ENCODE measurements at regions not wholly inside any gene's neighbourhood (a gene's known extent, or its start where the extent isn't known, plus 50 kb on each side); places are given as distances from the start of the nearest gene placed in this dataset.

DNA sequence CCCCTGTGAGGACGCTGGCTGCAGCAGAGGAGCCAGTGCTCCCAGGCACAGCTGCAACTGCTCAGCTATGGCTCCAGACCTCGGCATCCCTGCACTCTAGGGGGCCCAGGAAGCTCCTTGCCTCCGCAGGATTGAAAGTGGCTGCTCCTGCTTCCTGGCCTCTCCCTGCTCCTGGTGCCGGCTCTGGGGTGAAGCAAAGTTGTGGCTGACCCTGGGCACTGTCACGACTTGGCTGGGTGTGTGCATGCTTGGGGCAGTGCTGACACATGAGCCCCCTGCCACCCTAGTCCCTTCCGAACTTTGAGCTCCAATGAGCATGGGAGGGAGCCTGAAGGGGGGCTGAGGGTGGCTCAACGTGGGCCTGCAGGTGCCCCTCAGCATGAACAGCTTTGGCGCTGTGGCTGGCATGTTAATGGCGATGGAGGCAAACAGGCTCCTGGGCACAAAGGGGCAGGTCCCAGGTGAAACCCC lies 1512.2 kb downstream of the KCNT2 start:
- H3K14ac ChIP-seq (ENCODE audit: low read length): no peak overlapping the region
- no peak overlapping the region for H4K8ac ChIP-seq (ENCODE audit: low read depth, low read length)
- no peaks in the 10 kb centered on the region for H3K9me3 ChIP-seq (ENCODE audit: insufficient read depth, low read depth, low read length)
- H2AK5ac ChIP-seq (ENCODE audit: low read length): no peak overlapping the region
- H3K79me2 ChIP-seq (ENCODE audit: control insufficient read depth, insufficient read depth, low read length, poor library complexity): no peaks in the 10 kb centered on the region
- DNase-seq: no peak
- no peak overlapping the region for H3K4me2 ChIP-seq (ENCODE audit: low read length)
- no peaks in the 10 kb centered on the region for H3K4me1 ChIP-seq (ENCODE audit: control insufficient read depth in 1 of 2, insufficient read depth in 2 of 2, low read length in 2 of 2)
- no peak overlapping the region for H3K4ac ChIP-seq (ENCODE audit: low read depth, low read length)
- H3K27ac ChIP-seq (ENCODE audit: low read depth, low read length): no peak overlapping the region
- no CpG with 5 or more reads among the region's 9 CpGs for WGBS (ENCODE audit: extremely low coverage, insufficient coverage, insufficient read length)
- H3K27me3 ChIP-seq (ENCODE audit: insufficient read depth, low read length): no peaks in the 10 kb centered on the region
- no peak overlapping the region for H2BK5ac ChIP-seq (ENCODE audit: low read depth, low read length, poor library complexity)
- H3K18ac ChIP-seq (ENCODE audit: low read length): no peak overlapping the region
- H2BK12ac ChIP-seq (ENCODE audit: low read length): no peak overlapping the region
- H2BK120ac ChIP-seq (ENCODE audit: insufficient read depth, low read length, poor library complexity): no peak overlapping the region
- H4K12ac ChIP-seq (ENCODE audit: low read depth, low read length): no peak overlapping the region
- no peak overlapping the region for H3K9ac ChIP-seq (ENCODE audit: low read length)
- H3K4me3 ChIP-seq (ENCODE audit: low read depth, low read length): no peak overlapping the region
- no peaks in the 10 kb centered on the region for H3K79me1 ChIP-seq (ENCODE audit: low read length)
- H2AFZ ChIP-seq (ENCODE audit: insufficient read depth, low read length, poor library complexity): no peak overlapping the region
- H4K91ac ChIP-seq (ENCODE audit: low read depth, low read length): no peak overlapping the region
- H3K23ac ChIP-seq (ENCODE audit: low read length): no peak overlapping the region
- H3K36me3 ChIP-seq (ENCODE audit: control insufficient read depth in 1 of 2, insufficient read depth in 2 of 2, low read length in 2 of 2): no peaks in the 10 kb centered on the region

DNA sequence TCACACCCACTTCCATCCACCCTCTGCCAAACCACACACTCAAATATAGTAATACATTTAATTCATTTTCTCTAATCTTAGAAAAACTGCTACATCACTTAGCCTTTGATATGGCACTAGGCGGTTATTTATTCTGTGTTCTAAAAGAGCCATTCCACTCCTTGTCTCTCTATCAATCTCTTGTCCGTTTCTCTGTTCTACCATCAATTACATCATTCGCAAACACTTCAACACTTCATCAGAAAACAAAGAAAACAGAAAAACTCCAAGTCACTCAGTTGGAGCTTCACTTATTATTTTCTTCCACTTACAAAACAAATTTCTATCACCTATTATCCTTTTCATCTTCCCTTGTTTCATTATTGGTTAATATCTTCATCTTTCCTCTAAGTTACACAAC lies 1523.0 kb downstream of the KCNT2 start:
- Histone ChIP-seq H2AK5ac (ENCODE audit: low read length) (no peak overlapping the region), H3K18ac (ENCODE audit: low read length) (no peak overlapping the region), H3K4me1 (ENCODE audit: control insufficient read depth in 1 of 2, insufficient read depth in 2 of 2, low read length in 2 of 2) (no peaks in the 10 kb centered on the region), H3K36me3 (ENCODE audit: control insufficient read depth in 1 of 2, insufficient read depth in 2 of 2, low read length in 2 of 2) (no peaks in the 10 kb centered on the region), H4K91ac (ENCODE audit: low read depth, low read length) (no peak overlapping the region), H2BK120ac (ENCODE audit: insufficient read depth, low read length, poor library complexity) (no peak overlapping the region), H3K9ac (ENCODE audit: low read length) (no peak overlapping the region), H4K8ac (ENCODE audit: low read depth, low read length) (no peak overlapping the region), H3K4ac (ENCODE audit: low read depth, low read length) (no peak overlapping the region), H3K23ac (ENCODE audit: low read length) (no peak overlapping the region), H3K4me2 (ENCODE audit: low read length) (no peak overlapping the region), H3K27ac (ENCODE audit: low read depth, low read length) (no peak overlapping the region), H3K27me3 (ENCODE audit: insufficient read depth, low read length) (no peaks in the 10 kb centered on the region), H4K12ac (ENCODE audit: low read depth, low read length) (no peak overlapping the region), H2BK12ac (ENCODE audit: low read length) (no peak overlapping the region), H3K4me3 (ENCODE audit: low read depth, low read length) (no peak overlapping the region), H3K9me3 (ENCODE audit: insufficient read depth, low read depth, low read length) (no peaks in the 10 kb centered on the region), H2BK5ac (ENCODE audit: low read depth, low read length, poor library complexity) (no peak overlapping the region), H3K14ac (ENCODE audit: low read length) (no peak overlapping the region), H3K79me1 (ENCODE audit: low read length) (no peaks in the 10 kb centered on the region), H2AFZ (ENCODE audit: insufficient read depth, low read length, poor library complexity) (no peak overlapping the region), H3K79me2 (ENCODE audit: control insufficient read depth, insufficient read depth, low read length, poor library complexity) (no peaks in the 10 kb centered on the region)
- DNase-seq: no peak
- 100% methylated on average over 2 of the region's 3 CpGs for WGBS (ENCODE audit: extremely low coverage, insufficient coverage, insufficient read length)

DNA sequence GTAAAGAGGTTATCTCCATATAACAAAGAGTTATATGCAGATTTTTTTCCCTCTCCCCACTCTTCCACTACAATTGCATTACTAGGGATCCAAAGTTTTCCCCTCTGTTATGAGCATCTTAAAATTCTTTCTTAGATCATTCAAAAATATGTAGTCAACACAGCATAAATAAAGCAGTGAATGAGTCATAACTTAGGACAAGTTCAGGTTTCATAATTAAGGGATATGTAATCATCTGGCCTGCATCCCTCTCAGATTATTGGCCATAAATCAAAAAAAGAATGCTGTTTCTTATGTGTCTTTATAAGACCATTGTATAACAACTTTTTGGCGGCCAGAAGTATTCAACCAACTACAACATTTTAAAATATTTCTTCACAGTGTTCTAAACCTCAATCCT lies 1526.1 kb downstream of the KCNT2 start:
- no peak overlapping the region for H4K91ac ChIP-seq (ENCODE audit: low read depth, low read length)
- no peak overlapping the region for H3K14ac ChIP-seq (ENCODE audit: low read length)
- H2AFZ ChIP-seq (ENCODE audit: insufficient read depth, low read length, poor library complexity): no peak overlapping the region
- H3K36me3 ChIP-seq (ENCODE audit: control insufficient read depth in 1 of 2, insufficient read depth in 2 of 2, low read length in 2 of 2): no peaks in the 10 kb centered on the region
- no peak overlapping the region for H3K4ac ChIP-seq (ENCODE audit: low read depth, low read length)
- no peak overlapping the region for H3K27ac ChIP-seq (ENCODE audit: low read depth, low read length)
- DNase-seq: no peak
- H3K9me3 ChIP-seq (ENCODE audit: insufficient read depth, low read depth, low read length): no peaks in the 10 kb centered on the region
- H3K4me2 ChIP-seq (ENCODE audit: low read length): no peak overlapping the region
- no peak overlapping the region for H3K23ac ChIP-seq (ENCODE audit: low read length)
- H3K18ac ChIP-seq (ENCODE audit: low read length): no peak overlapping the region
- no peak overlapping the region for H2BK120ac ChIP-seq (ENCODE audit: insufficient read depth, low read length, poor library complexity)
- no peak overlapping the region for H4K12ac ChIP-seq (ENCODE audit: low read depth, low read length)
- no peaks in the 10 kb centered on the region for H3K4me1 ChIP-seq (ENCODE audit: control insufficient read depth in 1 of 2, insufficient read depth in 2 of 2, low read length in 2 of 2)
- no peak overlapping the region for H2BK5ac ChIP-seq (ENCODE audit: low read depth, low read length, poor library complexity)
- H3K4me3 ChIP-seq (ENCODE audit: low read depth, low read length): no peak overlapping the region
- H2AK5ac ChIP-seq (ENCODE audit: low read length): no peak overlapping the region
- no peaks in the 10 kb centered on the region for H3K79me1 ChIP-seq (ENCODE audit: low read length)
- no peak overlapping the region for H4K8ac ChIP-seq (ENCODE audit: low read depth, low read length)
- no peaks in the 10 kb centered on the region for H3K79me2 ChIP-seq (ENCODE audit: control insufficient read depth, insufficient read depth, low read length, poor library complexity)
- no peaks in the 10 kb centered on the region for H3K27me3 ChIP-seq (ENCODE audit: insufficient read depth, low read length)
- no peak overlapping the region for H3K9ac ChIP-seq (ENCODE audit: low read length)
- WGBS (ENCODE audit: extremely low coverage, insufficient coverage, insufficient read length): no CpG with 5 or more reads among the region's 1 CpG
- H2BK12ac ChIP-seq (ENCODE audit: low read length): no peak overlapping the region

DNA sequence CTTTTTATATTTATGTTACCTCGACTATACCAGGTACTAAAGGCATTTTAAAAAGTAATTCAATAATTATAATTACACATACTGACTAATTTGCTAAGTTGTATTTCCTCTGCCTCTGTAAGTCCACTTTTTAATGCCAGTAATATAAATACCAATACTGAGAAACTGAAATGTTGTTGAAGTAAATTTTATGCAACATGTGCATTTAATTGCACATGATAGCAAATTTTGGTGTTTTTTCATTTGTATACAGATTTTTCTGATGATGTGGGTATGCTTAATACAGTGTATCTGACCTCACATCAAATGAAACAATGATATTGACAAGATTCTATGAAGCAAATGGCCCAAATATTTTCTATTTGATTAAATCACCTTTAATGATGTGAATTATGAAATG lies 1531.6 kb downstream of the KCNT2 start:
- Histone ChIP-seq H3K36me3 (ENCODE audit: control insufficient read depth in 1 of 2, insufficient read depth in 2 of 2, low read length in 2 of 2) (no peaks in the 10 kb centered on the region), H3K27me3 (ENCODE audit: insufficient read depth, low read length) (no peaks in the 10 kb centered on the region), H3K23ac (ENCODE audit: low read length) (no peak overlapping the region), H3K79me2 (ENCODE audit: control insufficient read depth, insufficient read depth, low read length, poor library complexity) (no peaks in the 10 kb centered on the region), H2BK120ac (ENCODE audit: insufficient read depth, low read length, poor library complexity) (no peak overlapping the region), H3K9ac (ENCODE audit: low read length) (no peak overlapping the region), H2AFZ (ENCODE audit: insufficient read depth, low read length, poor library complexity) (no peak overlapping the region), H3K79me1 (ENCODE audit: low read length) (no peaks in the 10 kb centered on the region), H3K9me3 (ENCODE audit: insufficient read depth, low read depth, low read length) (no peaks in the 10 kb centered on the region), H2BK12ac (ENCODE audit: low read length) (no peak overlapping the region), H3K27ac (ENCODE audit: low read depth, low read length) (no peak overlapping the region), H3K4me1 (ENCODE audit: control insufficient read depth in 1 of 2, insufficient read depth in 2 of 2, low read length in 2 of 2) (no peaks in the 10 kb centered on the region), H4K91ac (ENCODE audit: low read depth, low read length) (no peak overlapping the region), H3K18ac (ENCODE audit: low read length) (no peak overlapping the region), H2BK5ac (ENCODE audit: low read depth, low read length, poor library complexity) (no peak overlapping the region), H3K4me2 (ENCODE audit: low read length) (no peak overlapping the region), H4K12ac (ENCODE audit: low read depth, low read length) (no peak overlapping the region), H4K8ac (ENCODE audit: low read depth, low read length) (no peak overlapping the region), H3K14ac (ENCODE audit: low read length) (no peak overlapping the region), H3K4ac (ENCODE audit: low read depth, low read length) (no peak overlapping the region), H3K4me3 (ENCODE audit: low read depth, low read length) (no peak overlapping the region), H2AK5ac (ENCODE audit: low read length) (no peak overlapping the region)
- WGBS (ENCODE audit: extremely low coverage, insufficient coverage, insufficient read length): no CpG with 5 or more reads among the region's 1 CpG
- no peak for DNase-seq
